Stimulated activated memory B cell treated with anti-CD40 and anti-IgM and Interleukin-4, amounts not matched to agents 10 μg/mL and 1 μg/mL and 100 μg/mL, for 72 hours (primary cell): ENCODE measurements at regions not wholly inside any gene's neighbourhood (a gene's known extent, or its start where the extent isn't known, plus 50 kb on each side); places are given as distances from the start of the nearest gene placed in this dataset.

Source experiments
- ATAC-seq: fragments of 150-1000 bp; cut with Tn5 transposase; 2 replicates; pipeline ENCODE4 v1.10.0; 2021
- H3K27ac Mint-ChIP-seq: one replicate; pipeline ENCODE4 v1.8.0; 2022; ENCODE audit warnings: mild to moderate bottlenecking, mixed read lengths
- H3K27me3 Mint-ChIP-seq: one replicate; pipeline ENCODE4 v1.8.0; 2022; ENCODE audit warnings: mixed read lengths
- H3K36me3 Mint-ChIP-seq: one replicate; pipeline ENCODE4 v1.8.0; 2022; ENCODE audit warnings: mixed read lengths
- H3K4me1 Mint-ChIP-seq: one replicate; pipeline ENCODE4 v1.8.0; 2022; ENCODE audit warnings: mixed read lengths
- H3K4me3 Mint-ChIP-seq: one replicate; pipeline ENCODE4 v1.8.0; 2022; ENCODE audit warnings: mild to moderate bottlenecking, moderate library complexity, mixed read lengths
- H3K9me3 Mint-ChIP-seq: one replicate; pipeline ENCODE4 v1.8.0; 2022; ENCODE audit warnings: mixed read lengths

GRCh38 chr6:10042280-10042679, 372.6 kb downstream of the TFAP2A start:
- Mint-ChIP-seq H3K4me3 (no peak overlapping the region), H3K9me3 (peaks cover 4% of the 10 kb centered on the region), H3K27me3 (no peaks in the 10 kb centered on the region), H3K4me1 (no peaks in the 10 kb centered on the region), H3K36me3 (no peaks in the 10 kb centered on the region), H3K27ac (no peak overlapping the region)
- ATAC-seq: no peak

- H3K4me3 Mint-ChIP-seq: no peak overlapping the region
- no peaks in the 10 kb centered on the region for H3K4me1 Mint-ChIP-seq
- ATAC-seq: no peak
Measured at GRCh38 chr6:10033223-10033829, 381.5 kb downstream of the TFAP2A start.

GRCh38 chr6:10031617-10032016, 383.3 kb downstream of the TFAP2A start:
- Mint-ChIP-seq H3K27me3 (no peaks in the 10 kb centered on the region), H3K4me1 (no peaks in the 10 kb centered on the region), H3K9me3 (no peaks in the 10 kb centered on the region), H3K27ac (no peak overlapping the region), H3K4me3 (no peak overlapping the region), H3K36me3 (no peaks in the 10 kb centered on the region)
- no peak for ATAC-seq

More at GRCh38 chr6:10033223-10033829, 381.5 kb downstream of the TFAP2A start:
- Mint-ChIP-seq H3K9me3 (no peaks in the 10 kb centered on the region), H3K36me3 (no peaks in the 10 kb centered on the region), H3K27me3 (no peaks in the 10 kb centered on the region), H3K27ac (no peak overlapping the region)

GRCh38 chr6:10030942-10031537, 383.8 kb downstream of the TFAP2A start:
- Mint-ChIP-seq H3K4me1 (no peaks in the 10 kb centered on the region), H3K4me3 (no peak overlapping the region), H3K9me3 (no peaks in the 10 kb centered on the region), H3K27ac (no peak overlapping the region), H3K27me3 (no peaks in the 10 kb centered on the region), H3K36me3 (no peaks in the 10 kb centered on the region)
- ATAC-seq: no peak

- Mint-ChIP-seq H3K36me3 (no peaks in the 10 kb centered on the region), H3K4me1 (no peaks in the 10 kb centered on the region), H3K27me3 (no peaks in the 10 kb centered on the region), H3K4me3 (no peak overlapping the region), H3K27ac (no peak overlapping the region), H3K9me3 (no peaks in the 10 kb centered on the region)
- ATAC-seq: no peak
Measured at GRCh38 chr6:10028222-10028621, 386.7 kb downstream of the TFAP2A start.

DNA sequence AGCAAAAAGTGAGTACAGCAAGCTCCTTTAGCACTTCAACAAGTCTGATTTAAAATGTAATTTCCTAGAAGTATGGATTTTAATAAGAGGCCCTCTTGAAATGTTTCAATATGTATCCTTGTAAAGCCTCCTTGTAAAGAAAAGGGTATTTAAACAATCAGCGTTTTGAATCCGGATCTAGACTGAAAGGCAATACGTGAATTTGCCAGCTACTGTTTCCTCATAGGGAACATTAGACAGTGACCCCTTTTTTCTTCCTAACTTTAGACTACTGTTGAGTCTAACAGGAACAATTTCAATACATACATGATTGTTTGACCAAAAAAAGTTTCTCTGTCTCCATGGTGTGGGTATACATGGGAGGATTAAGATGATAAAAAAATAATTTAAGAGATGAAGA, 395.0 kb downstream of the TFAP2A start:
- H3K36me3 Mint-ChIP-seq: no peaks in the 10 kb centered on the region
- no peaks in the 10 kb centered on the region for H3K27me3 Mint-ChIP-seq
- H3K9me3 Mint-ChIP-seq: peaks cover 10% of the 10 kb centered on the region
- no peak for ATAC-seq
- no peaks in the 10 kb centered on the region for H3K4me1 Mint-ChIP-seq
- no peak overlapping the region for H3K27ac Mint-ChIP-seq
- no peak overlapping the region for H3K4me3 Mint-ChIP-seq

DNA sequence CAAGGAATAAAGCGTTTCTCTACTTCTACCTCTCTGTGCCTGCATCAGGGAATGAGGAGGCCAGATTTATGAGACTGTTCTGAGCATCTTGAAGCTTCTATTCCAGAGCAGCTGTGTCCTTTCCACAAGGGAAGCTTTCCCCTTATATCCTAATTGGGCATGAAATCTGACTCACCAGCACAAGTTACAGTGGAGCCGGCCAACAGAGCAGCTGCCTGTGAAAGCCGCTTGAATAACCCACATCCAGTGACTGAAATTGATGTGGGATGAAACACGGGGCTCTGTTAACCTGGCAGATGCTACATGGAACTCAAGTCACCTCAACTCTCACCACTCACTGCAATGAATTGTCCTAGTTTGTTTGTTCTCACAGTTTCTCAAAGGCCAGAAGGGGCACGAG, 400.3 kb downstream of the TFAP2A start:
- Mint-ChIP-seq H3K4me1 (no peaks in the 10 kb centered on the region), H3K27me3 (no peaks in the 10 kb centered on the region), H3K36me3 (no peaks in the 10 kb centered on the region), H3K27ac (no peak overlapping the region), H3K4me3 (no peak overlapping the region), H3K9me3 (peaks cover 6% of the 10 kb centered on the region)
- no peak for ATAC-seq

DNA sequence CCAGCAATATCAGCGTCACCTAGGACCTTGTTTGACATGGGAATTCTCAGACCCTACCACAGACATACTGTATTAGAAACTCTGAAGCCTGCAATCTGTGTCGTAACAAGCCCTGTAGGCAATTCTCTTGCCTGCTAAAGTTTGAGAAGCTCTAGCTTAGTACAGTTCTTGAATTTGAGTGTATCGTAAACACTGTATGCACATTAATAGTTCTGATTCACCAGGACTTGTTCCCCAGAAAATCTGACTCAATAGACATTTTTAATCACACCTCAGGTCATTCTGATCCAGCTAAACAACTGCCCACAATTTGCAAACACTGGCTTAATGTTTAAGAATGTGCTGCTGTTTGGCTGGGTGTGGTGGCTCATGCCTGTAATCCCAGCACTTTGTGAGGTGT, 414.3 kb downstream of the TFAP2A start:
- no peak for ATAC-seq
- no peaks in the 10 kb centered on the region for H3K27me3 Mint-ChIP-seq
- H3K9me3 Mint-ChIP-seq: no peaks in the 10 kb centered on the region
- H3K27ac Mint-ChIP-seq: no peak overlapping the region
- H3K4me3 Mint-ChIP-seq: no peak overlapping the region
- no peaks in the 10 kb centered on the region for H3K4me1 Mint-ChIP-seq
- no peaks in the 10 kb centered on the region for H3K36me3 Mint-ChIP-seq

- no peak for ATAC-seq
- Mint-ChIP-seq H3K36me3 (no peaks in the 10 kb centered on the region), H3K27me3 (no peaks in the 10 kb centered on the region), H3K4me3 (no peak overlapping the region), H3K4me1 (no peaks in the 10 kb centered on the region), H3K9me3 (no peaks in the 10 kb centered on the region), H3K27ac (no peak overlapping the region)
Measured at GRCh38 chr6:9999796-10000195, 415.1 kb downstream of the TFAP2A start.

- no peaks in the 10 kb centered on the region for H3K4me1 Mint-ChIP-seq
- no peak for ATAC-seq
- no peak overlapping the region for H3K4me3 Mint-ChIP-seq
- H3K27me3 Mint-ChIP-seq: no peaks in the 10 kb centered on the region
- H3K27ac Mint-ChIP-seq: no peak overlapping the region
- H3K9me3 Mint-ChIP-seq: peaks cover 20% of the 10 kb centered on the region
- H3K36me3 Mint-ChIP-seq: no peaks in the 10 kb centered on the region
Measured at GRCh38 chr6:9986273-9986672, 428.6 kb downstream of the TFAP2A start.

- ATAC-seq: no peak
- Mint-ChIP-seq H3K9me3 (peaks cover 20% of the 10 kb centered on the region), H3K27me3 (no peaks in the 10 kb centered on the region), H3K4me3 (no peak overlapping the region), H3K27ac (no peak overlapping the region), H3K4me1 (no peaks in the 10 kb centered on the region), H3K36me3 (no peaks in the 10 kb centered on the region)
Measured at GRCh38 chr6:9985481-9985880, 429.4 kb downstream of the TFAP2A start.

DNA sequence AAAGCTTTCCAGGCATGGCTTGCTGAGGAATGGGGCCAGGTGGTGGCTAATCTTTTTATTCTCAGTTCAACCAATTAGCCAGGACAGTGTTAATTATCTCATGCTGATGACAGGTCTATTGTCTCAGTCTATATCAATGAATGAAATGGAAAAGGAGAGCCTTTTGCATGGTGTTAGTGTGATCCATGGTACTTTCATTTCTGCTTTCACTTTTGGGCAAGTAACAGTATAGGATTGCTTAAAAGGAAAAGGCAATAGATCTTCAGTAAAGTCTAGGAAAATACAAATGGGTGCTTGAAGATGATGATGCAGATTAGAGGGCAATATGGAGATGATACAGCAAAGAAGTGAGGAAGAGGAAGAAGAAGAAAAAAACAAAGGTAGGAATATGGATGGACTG, 430.3 kb downstream of the TFAP2A start:
- H3K27ac Mint-ChIP-seq: no peak overlapping the region
- no peak overlapping the region for H3K4me3 Mint-ChIP-seq
- H3K4me1 Mint-ChIP-seq: no peaks in the 10 kb centered on the region
- no peaks in the 10 kb centered on the region for H3K36me3 Mint-ChIP-seq
- H3K27me3 Mint-ChIP-seq: no peaks in the 10 kb centered on the region
- peaks cover 16% of the 10 kb centered on the region for H3K9me3 Mint-ChIP-seq
- no peak for ATAC-seq

- no peaks in the 10 kb centered on the region for H3K4me1 Mint-ChIP-seq
- no peaks in the 10 kb centered on the region for H3K27me3 Mint-ChIP-seq
- H3K27ac Mint-ChIP-seq: no peak overlapping the region
- no peaks in the 10 kb centered on the region for H3K36me3 Mint-ChIP-seq
- no peak for ATAC-seq
- H3K9me3 Mint-ChIP-seq: peaks cover 16% of the 10 kb centered on the region
- no peak overlapping the region for H3K4me3 Mint-ChIP-seq
Measured at GRCh38 chr6:9983168-9983567, 431.7 kb downstream of the TFAP2A start.

DNA sequence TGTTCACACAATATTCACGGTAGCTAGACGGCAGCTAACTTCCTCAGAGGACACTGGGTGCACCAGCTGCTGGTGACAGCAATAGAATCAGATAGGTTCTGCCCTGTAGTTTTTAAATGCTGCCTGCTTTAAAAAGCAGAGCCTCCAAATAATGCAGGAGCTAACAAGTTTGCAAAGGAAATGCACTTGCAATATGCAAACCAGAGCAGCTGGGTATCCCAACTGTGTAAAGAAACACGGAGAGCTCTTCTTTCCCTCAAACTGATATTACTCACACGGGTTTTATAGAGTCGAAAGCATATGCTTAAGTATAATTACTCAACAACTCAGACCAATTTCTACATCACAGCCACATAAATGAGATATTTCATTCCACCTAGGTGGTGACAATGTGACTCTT, 432.7 kb downstream of the TFAP2A start:
- H3K36me3 Mint-ChIP-seq: no peaks in the 10 kb centered on the region
- no peak overlapping the region for H3K4me3 Mint-ChIP-seq
- H3K27ac Mint-ChIP-seq: no peak overlapping the region
- peaks cover 16% of the 10 kb centered on the region for H3K9me3 Mint-ChIP-seq
- no peaks in the 10 kb centered on the region for H3K4me1 Mint-ChIP-seq
- ATAC-seq: no peak
- H3K27me3 Mint-ChIP-seq: no peaks in the 10 kb centered on the region

GRCh38 chr6:9979996-9980395, 434.9 kb downstream of the TFAP2A start:
- Mint-ChIP-seq H3K4me1 (no peaks in the 10 kb centered on the region), H3K27ac (no peak overlapping the region), H3K4me3 (no peak overlapping the region), H3K9me3 (peaks cover 19% of the 10 kb centered on the region), H3K36me3 (no peaks in the 10 kb centered on the region), H3K27me3 (no peaks in the 10 kb centered on the region)
- ATAC-seq: no peak

- Mint-ChIP-seq H3K4me1 (no peaks in the 10 kb centered on the region), H3K9me3 (peaks cover 12% of the 10 kb centered on the region), H3K27me3 (no peaks in the 10 kb centered on the region), H3K4me3 (no peak overlapping the region), H3K36me3 (no peaks in the 10 kb centered on the region), H3K27ac (no peak overlapping the region)
- ATAC-seq: no peak
Measured at GRCh38 chr6:9978480-9978879, 436.4 kb downstream of the TFAP2A start.
